ENCODE measurements at regions not wholly inside any gene's neighbourhood (a gene's known extent, or its start where the extent isn't known, plus 50 kb on each side); places are given as distances from the start of the nearest gene placed in this dataset.

- no peak overlapping the region for H3K9ac ChIP-seq (ENCODE audit: insufficient read length, low read depth)
- no peaks in the 10 kb centered on the region for H3K4me1 ChIP-seq (ENCODE audit: insufficient read depth, insufficient read length)
- no peaks in the 10 kb centered on the region for H3K9me3 ChIP-seq (ENCODE audit: insufficient read depth, low read length)
- TF ChIP-seq SUZ12 (IDR thresholded peaks at IDR 0.05; ENCODE audit: extremely low read depth, insufficient read depth, insufficient read length): no peak
- TF ChIP-seq ZNF274 (IDR thresholded peaks at IDR 0.05; ENCODE audit: low read depth, low read length): no peak
- no peak for TF ChIP-seq YY1 (IDR thresholded peaks at IDR 0.05; ENCODE audit: insufficient read depth, insufficient read length)
- DNase-seq (ENCODE audit: low read depth, low spot score): no peak
- no peaks in the 10 kb centered on the region for H3K27me3 ChIP-seq (ENCODE audit: insufficient read depth, insufficient read length)
- H3K4me3 ChIP-seq (ENCODE audit: insufficient read length, low read depth): no peak overlapping the region
- no peaks in the 10 kb centered on the region for H3K36me3 ChIP-seq (ENCODE audit: insufficient read depth, insufficient read length, low read length)
Observed at GRCh38 chr7:85627791-85628586, 441.1 kb upstream of the SEMA3D start.

GRCh38 chr7:85622059-85622458 lies 435.2 kb upstream of the SEMA3D start:
- H3K27me3 ChIP-seq (ENCODE audit: insufficient read depth, insufficient read length): no peaks in the 10 kb centered on the region
- H3K4me3 ChIP-seq (ENCODE audit: insufficient read length, low read depth): no peak overlapping the region
- H3K4me1 ChIP-seq (ENCODE audit: insufficient read depth, insufficient read length): no peaks in the 10 kb centered on the region
- no peak for DNase-seq (ENCODE audit: low read depth, low spot score)
- H3K9me3 ChIP-seq (ENCODE audit: insufficient read depth, low read length): no peaks in the 10 kb centered on the region
- no peak for TF ChIP-seq YY1 (IDR thresholded peaks at IDR 0.05; ENCODE audit: insufficient read depth, insufficient read length)
- no peak for TF ChIP-seq SUZ12 (IDR thresholded peaks at IDR 0.05; ENCODE audit: extremely low read depth, insufficient read depth, insufficient read length)
- TF ChIP-seq ZNF274 (IDR thresholded peaks at IDR 0.05; ENCODE audit: low read depth, low read length): no peak
- H3K9ac ChIP-seq (ENCODE audit: insufficient read length, low read depth): no peak overlapping the region
- H3K36me3 ChIP-seq (ENCODE audit: insufficient read depth, insufficient read length, low read length): no peaks in the 10 kb centered on the region

GRCh38 chr7:85620936-85621685 lies 434.3 kb upstream of the SEMA3D start:
- Histone ChIP-seq H3K4me1 (ENCODE audit: insufficient read depth, insufficient read length) (no peaks in the 10 kb centered on the region), H3K4me3 (ENCODE audit: insufficient read length, low read depth) (no peak overlapping the region), H3K36me3 (ENCODE audit: insufficient read depth, insufficient read length, low read length) (no peaks in the 10 kb centered on the region), H3K9ac (ENCODE audit: insufficient read length, low read depth) (no peak overlapping the region), H3K9me3 (ENCODE audit: insufficient read depth, low read length) (no peaks in the 10 kb centered on the region), H3K27me3 (ENCODE audit: insufficient read depth, insufficient read length) (no peaks in the 10 kb centered on the region)
- no peak for TF ChIP-seq ZNF274 (IDR thresholded peaks at IDR 0.05; ENCODE audit: low read depth, low read length)
- TF ChIP-seq YY1 (IDR thresholded peaks at IDR 0.05; ENCODE audit: insufficient read depth, insufficient read length): no peak
- no peak for TF ChIP-seq SUZ12 (IDR thresholded peaks at IDR 0.05; ENCODE audit: extremely low read depth, insufficient read depth, insufficient read length)
- DNase-seq (ENCODE audit: low read depth, low spot score): no peak

- no peaks in the 10 kb centered on the region for H3K4me1 ChIP-seq (ENCODE audit: insufficient read depth, insufficient read length)
- no peak overlapping the region for H3K4me3 ChIP-seq (ENCODE audit: insufficient read length, low read depth)
- no peak overlapping the region for H3K9ac ChIP-seq (ENCODE audit: insufficient read length, low read depth)
- no peaks in the 10 kb centered on the region for H3K9me3 ChIP-seq (ENCODE audit: insufficient read depth, low read length)
- no peaks in the 10 kb centered on the region for H3K27me3 ChIP-seq (ENCODE audit: insufficient read depth, insufficient read length)
- TF ChIP-seq YY1 (IDR thresholded peaks at IDR 0.05; ENCODE audit: insufficient read depth, insufficient read length): no peak
- no peaks in the 10 kb centered on the region for H3K36me3 ChIP-seq (ENCODE audit: insufficient read depth, insufficient read length, low read length)
- DNase-seq (ENCODE audit: low read depth, low spot score): no peak
Observed at GRCh38 chr7:85619236-85619635, 432.4 kb upstream of the SEMA3D start.

- no peaks in the 10 kb centered on the region for H3K4me1 ChIP-seq (ENCODE audit: insufficient read depth, insufficient read length)
- no peak overlapping the region for H3K9ac ChIP-seq (ENCODE audit: insufficient read length, low read depth)
- no peaks in the 10 kb centered on the region for H3K36me3 ChIP-seq (ENCODE audit: insufficient read depth, insufficient read length, low read length)
- TF ChIP-seq ZNF274 (IDR thresholded peaks at IDR 0.05; ENCODE audit: low read depth, low read length) (no peak), YY1 (IDR thresholded peaks at IDR 0.05; ENCODE audit: insufficient read depth, insufficient read length) (no peak), SUZ12 (IDR thresholded peaks at IDR 0.05; ENCODE audit: extremely low read depth, insufficient read depth, insufficient read length) (no peak)
- H3K4me3 ChIP-seq (ENCODE audit: insufficient read length, low read depth): no peak overlapping the region
- H3K27me3 ChIP-seq (ENCODE audit: insufficient read depth, insufficient read length): no peaks in the 10 kb centered on the region
- DNase-seq (ENCODE audit: low read depth, low spot score): no peak
- no peaks in the 10 kb centered on the region for H3K9me3 ChIP-seq (ENCODE audit: insufficient read depth, low read length)
Observed at GRCh38 chr7:85614684-85615083, 427.8 kb upstream of the SEMA3D start.

- no peaks in the 10 kb centered on the region for H3K27me3 ChIP-seq (ENCODE audit: insufficient read depth, insufficient read length)
- H3K36me3 ChIP-seq (ENCODE audit: insufficient read depth, insufficient read length, low read length): no peaks in the 10 kb centered on the region
- H3K4me1 ChIP-seq (ENCODE audit: insufficient read depth, insufficient read length): no peaks in the 10 kb centered on the region
- DNase-seq (ENCODE audit: low read depth, low spot score): no peak
- H3K9ac ChIP-seq (ENCODE audit: insufficient read length, low read depth): no peak overlapping the region
- no peaks in the 10 kb centered on the region for H3K9me3 ChIP-seq (ENCODE audit: insufficient read depth, low read length)
- no peak overlapping the region for H3K4me3 ChIP-seq (ENCODE audit: insufficient read length, low read depth)
- TF ChIP-seq ZNF274 (IDR thresholded peaks at IDR 0.05; ENCODE audit: low read depth, low read length): no peak
- TF ChIP-seq YY1 (IDR thresholded peaks at IDR 0.05; ENCODE audit: insufficient read depth, insufficient read length): no peak
- TF ChIP-seq SUZ12 (IDR thresholded peaks at IDR 0.05; ENCODE audit: extremely low read depth, insufficient read depth, insufficient read length): no peak
Observed at GRCh38 chr7:85612514-85612913, 425.7 kb upstream of the SEMA3D start.

- no peaks in the 10 kb centered on the region for H3K4me1 ChIP-seq (ENCODE audit: insufficient read depth, insufficient read length)
Observed at GRCh38 chr7:85608804-85609203, 421.9 kb upstream of the SEMA3D start.

More at GRCh38 chr7:85608804-85609203, 421.9 kb upstream of the SEMA3D start:
- no peaks in the 10 kb centered on the region for H3K36me3 ChIP-seq (ENCODE audit: insufficient read depth, insufficient read length, low read length)
- no peak overlapping the region for H3K4me3 ChIP-seq (ENCODE audit: insufficient read length, low read depth)
- DNase-seq (ENCODE audit: low read depth, low spot score): no peak
- TF ChIP-seq ZNF274 (IDR thresholded peaks at IDR 0.05; ENCODE audit: low read depth, low read length): no peak
- TF ChIP-seq YY1 (IDR thresholded peaks at IDR 0.05; ENCODE audit: insufficient read depth, insufficient read length): no peak
- no peak for TF ChIP-seq SUZ12 (IDR thresholded peaks at IDR 0.05; ENCODE audit: extremely low read depth, insufficient read depth, insufficient read length)
- no peak overlapping the region for H3K9ac ChIP-seq (ENCODE audit: insufficient read length, low read depth)
- H3K9me3 ChIP-seq (ENCODE audit: insufficient read depth, low read length): no peaks in the 10 kb centered on the region
- no peaks in the 10 kb centered on the region for H3K27me3 ChIP-seq (ENCODE audit: insufficient read depth, insufficient read length)
